Trophoblast cell (in vitro differentiated cells and primary cell): ENCODE measurements at regions not wholly inside any gene's neighbourhood (a gene's known extent, or its start where the extent isn't known, plus 50 kb on each side); places are given as distances from the start of the nearest gene placed in this dataset.
"Not testable (repeated sequence)": the region's sequence is repeated elsewhere in the genome, so short reads cannot be mapped to it uniquely, and the experiment has no call there.

Experiments used
- DNase-seq, 2 donors: peaks; one replicate each; pipeline ENCODE4 v3.0.0-alpha.2; 2016
- H2AFZ ChIP-seq: 2 replicates; pipeline ENCODE4 v1.6.1; 2013; ENCODE audit warnings: low read length, moderate library complexity, mild to moderate bottlenecking; ENCODE audit not compliant: insufficient read depth, poor library complexity
- H2AK5ac ChIP-seq: 2 replicates; pipeline ENCODE4 v1.6.1; 2013; ENCODE audit warnings: mild to moderate bottlenecking, low read length
- H2BK120ac ChIP-seq: 2 replicates; pipeline ENCODE4 v1.6.1; 2013; ENCODE audit warnings: low read length, mild to moderate bottlenecking, moderate library complexity; ENCODE audit not compliant: insufficient read depth, poor library complexity
- H2BK12ac ChIP-seq: 2 replicates; pipeline ENCODE4 v1.6.1; 2013; ENCODE audit warnings: mild to moderate bottlenecking, low read length, moderate library complexity
- H2BK5ac ChIP-seq: 2 replicates; pipeline ENCODE4 v1.6.1; 2013; ENCODE audit warnings: low read length, low read depth, moderate library complexity, mild to moderate bottlenecking; ENCODE audit not compliant: poor library complexity
- H3K14ac ChIP-seq: 2 replicates; pipeline ENCODE4 v1.6.1; 2013; ENCODE audit warnings: mild to moderate bottlenecking, low read length
- H3K18ac ChIP-seq: 2 replicates; pipeline ENCODE4 v1.6.1; 2013; ENCODE audit warnings: mild to moderate bottlenecking, low read length
- H3K23ac ChIP-seq: 2 replicates; pipeline ENCODE4 v1.6.1; 2013; ENCODE audit warnings: low read length
- H3K27ac ChIP-seq: 2 replicates; pipeline ENCODE4 v1.5.1; 2013; ENCODE audit warnings: low read depth, mild to moderate bottlenecking, inconsistent platforms, low read length, moderate library complexity
- H3K27me3 ChIP-seq: 2 replicates; pipeline ENCODE4 v1.6.1; 2013; ENCODE audit warnings: inconsistent platforms, mild to moderate bottlenecking, low read length, moderate library complexity; ENCODE audit not compliant: insufficient read depth
- H3K36me3 ChIP-seq, 2 experiments: 1 replicate in 1 of 2; 2 replicates in 1 of 2; pipeline ENCODE4 v1.6.1; 2013; ENCODE audit warnings: low read length in 2 of 2, mild to moderate bottlenecking in 2 of 2, moderate library complexity in 1 of 2; ENCODE audit not compliant: insufficient read depth in 2 of 2, control insufficient read depth in 1 of 2
- H3K4ac ChIP-seq: 2 replicates; pipeline ENCODE4 v1.6.1; 2013; ENCODE audit warnings: low read depth, mild to moderate bottlenecking, low read length, moderate library complexity
- H3K4me1 ChIP-seq, 2 experiments: 1 replicate in 1 of 2; 2 replicates in 1 of 2; pipeline ENCODE4 v1.6.1; 2013; ENCODE audit warnings: low read length in 2 of 2, mild to moderate bottlenecking in 2 of 2, moderate library complexity in 1 of 2; ENCODE audit not compliant: insufficient read depth in 2 of 2, control insufficient read depth in 1 of 2
- H3K4me2 ChIP-seq: 2 replicates; pipeline ENCODE4 v1.6.1; 2013; ENCODE audit warnings: inconsistent platforms, mild to moderate bottlenecking, low read length, moderate library complexity
- H3K4me3 ChIP-seq: 2 replicates; pipeline ENCODE4 v1.5.1; 2013; ENCODE audit warnings: mild to moderate bottlenecking, low read depth, low read length, inconsistent platforms
- H3K79me1 ChIP-seq: one replicate; pipeline ENCODE4 v1.6.1; 2013; ENCODE audit warnings: low read length
- H3K79me2 ChIP-seq: 2 replicates; pipeline ENCODE4 v1.6.1; 2013; ENCODE audit warnings: low read length, mild to moderate bottlenecking; ENCODE audit not compliant: control insufficient read depth, insufficient read depth, poor library complexity
- H3K9ac ChIP-seq: 2 replicates; pipeline ENCODE4 v1.6.1; 2013; ENCODE audit warnings: mild to moderate bottlenecking, low read length
- H3K9me3 ChIP-seq: 2 replicates; pipeline ENCODE4 v1.6.1; 2013; ENCODE audit warnings: low read depth, mild to moderate bottlenecking, control low read depth, inconsistent platforms, low read length; ENCODE audit not compliant: insufficient read depth
- H4K12ac ChIP-seq: 2 replicates; pipeline ENCODE4 v1.6.1; 2013; ENCODE audit warnings: low read depth, mild to moderate bottlenecking, low read length, moderate library complexity
- H4K8ac ChIP-seq: 2 replicates; pipeline ENCODE4 v1.6.1; 2013; ENCODE audit warnings: low read depth, mild to moderate bottlenecking, low read length, moderate library complexity
- H4K91ac ChIP-seq: one replicate; pipeline ENCODE4 v1.6.1; 2013; ENCODE audit warnings: low read depth, mild to moderate bottlenecking, low read length, moderate library complexity
- WGBS: extraction: QIAGEN DNeasy Blood & Tissue Kit; methylation state at CpG from one replicate; pipeline ENCODE4 v1.1.7; 2013; ENCODE audit warnings: missing lambda C conversion rate; ENCODE audit not compliant: insufficient read length, insufficient coverage; ENCODE audit errors: extremely low coverage; 5-methylcytosine and 5-hydroxymethylcytosine counted together

- H4K91ac ChIP-seq: no peak overlapping the region
- peak; percentile 86 to 95 for DNase-seq
- H3K4ac ChIP-seq: no peak overlapping the region
- H3K36me3 ChIP-seq: no peaks in the 10 kb centered on the region
- no peak overlapping the region for H2BK12ac ChIP-seq
- no peaks in the 10 kb centered on the region for H3K27me3 ChIP-seq
- no peak overlapping the region for H3K23ac ChIP-seq
- no peak overlapping the region for H4K8ac ChIP-seq
- no peak overlapping the region for H2BK120ac ChIP-seq
- no peak overlapping the region for H3K4me2 ChIP-seq
- H3K4me1 ChIP-seq: peaks cover 2 to 4% of the 10 kb centered on the region in 2 experiments
- no peak overlapping the region for H3K27ac ChIP-seq
- no peak overlapping the region for H2AFZ ChIP-seq
- H3K79me1 ChIP-seq: no peaks in the 10 kb centered on the region
- H2AK5ac ChIP-seq: no peak overlapping the region
- no peak overlapping the region for H3K4me3 ChIP-seq
- no CpG with 5 or more reads among the region's 5 CpGs for WGBS
- no peak overlapping the region for H3K14ac ChIP-seq
- no peak overlapping the region for H3K18ac ChIP-seq
- H4K12ac ChIP-seq: no peak overlapping the region
- no peak overlapping the region for H3K9ac ChIP-seq
- no peaks in the 10 kb centered on the region for H3K79me2 ChIP-seq
- peaks cover 2% of the 10 kb centered on the region for H3K9me3 ChIP-seq
- H2BK5ac ChIP-seq: no peak overlapping the region
Observed at GRCh38 chr2:60347781-60348180, 205.7 kb downstream of the BCL11A start.

GRCh38 chr2:60342491-60342890, 211.0 kb downstream of the BCL11A start:
- H2BK5ac ChIP-seq, H4K8ac ChIP-seq, H4K12ac ChIP-seq, H3K36me3 ChIP-seq, DNase-seq, H3K79me1 ChIP-seq, H3K27me3 ChIP-seq, H3K23ac ChIP-seq, H4K91ac ChIP-seq, H3K27ac ChIP-seq, H3K4me2 ChIP-seq, H2BK120ac ChIP-seq, H3K14ac ChIP-seq, H3K4me3 ChIP-seq, H2BK12ac ChIP-seq, H3K4me1 ChIP-seq, H3K9ac ChIP-seq, H3K18ac ChIP-seq, H2AFZ ChIP-seq, H2AK5ac ChIP-seq, H3K9me3 ChIP-seq, H3K4ac ChIP-seq, H3K79me2 ChIP-seq: not testable (repeated sequence)
- no CpG with 5 or more reads among the region's 4 CpGs for WGBS

- Histone ChIP-seq H3K4me1 (peaks cover 0 to 3% of the 10 kb centered on the region in 2 experiments), H3K4me3 (no peak overlapping the region), H3K36me3 (no peaks in the 10 kb centered on the region), H3K79me1 (peaks cover 2% of the 10 kb centered on the region), H3K79me2 (no peaks in the 10 kb centered on the region), H3K18ac (no peak overlapping the region), H4K12ac (no peak overlapping the region), H3K27me3 (no peaks in the 10 kb centered on the region), H4K91ac (no peak overlapping the region), H3K14ac (no peak overlapping the region), H3K9ac (no peak overlapping the region), H2BK120ac (no peak overlapping the region), H2BK5ac (no peak overlapping the region), H3K4ac (no peak overlapping the region), H2AK5ac (no peak overlapping the region), H2BK12ac (no peak overlapping the region), H4K8ac (no peak overlapping the region), H3K9me3 (peaks cover 1% of the 10 kb centered on the region), H3K27ac (no peak overlapping the region), H2AFZ (no peak overlapping the region), H3K23ac (no peak overlapping the region), H3K4me2 (no peak overlapping the region)
- DNase-seq: no peak
- no CpG with 5 or more reads among the region's 7 CpGs for WGBS
Observed at GRCh38 chr2:60341151-60341550, 212.3 kb downstream of the BCL11A start.

- H2BK120ac ChIP-seq: no peak overlapping the region
- H2BK5ac ChIP-seq: no peak overlapping the region
- no peaks in the 10 kb centered on the region for H3K79me2 ChIP-seq
- H3K36me3 ChIP-seq: no peaks in the 10 kb centered on the region
- H3K18ac ChIP-seq: no peak overlapping the region
- H3K9ac ChIP-seq: no peak overlapping the region
- no peak for DNase-seq
- H4K12ac ChIP-seq: no peak overlapping the region
- H3K9me3 ChIP-seq: peaks cover 1% of the 10 kb centered on the region
- H3K4me2 ChIP-seq: no peak overlapping the region
- H3K14ac ChIP-seq: no peak overlapping the region
- H4K8ac ChIP-seq: no peak overlapping the region
- no peak overlapping the region for H3K27ac ChIP-seq
- peaks cover 0 to 5% of the 10 kb centered on the region in 2 experiments for H3K4me1 ChIP-seq
- no CpG with 5 or more reads among the region's 2 CpGs for WGBS
- H3K4me3 ChIP-seq: no peak overlapping the region
- H3K4ac ChIP-seq: no peak overlapping the region
- H2AK5ac ChIP-seq: no peak overlapping the region
- no peaks in the 10 kb centered on the region for H3K27me3 ChIP-seq
- peaks cover 2% of the 10 kb centered on the region for H3K79me1 ChIP-seq
- no peak overlapping the region for H4K91ac ChIP-seq
- no peak overlapping the region for H2AFZ ChIP-seq
- H2BK12ac ChIP-seq: no peak overlapping the region
- no peak overlapping the region for H3K23ac ChIP-seq
Observed at GRCh38 chr2:60339286-60339685, 214.2 kb downstream of the BCL11A start.
